A549 (cell line): ENCODE measurements at regions not wholly inside any gene's neighbourhood (a gene's known extent, or its start where the extent isn't known, plus 50 kb on each side); places are given as distances from the start of the nearest gene placed in this dataset.

Experiments
- CTCF ChIP-seq: fragments of >200 bp; sonication (Bioruptor Twin); formaldehyde crosslinking; IDR thresholded peaks from 3 replicates; pipeline ENCODE4 v1.5.1; 2016
- MAFK ChIP-seq: fragments of 450-650 bp; IDR thresholded peaks from 2 replicates; pipeline ENCODE4 v1.6.1; 2014; ENCODE audit not compliant: partially characterized antibody
- NR3C1 ChIP-seq: fragments of >200 bp; sonication (Bioruptor Twin); formaldehyde crosslinking; IDR thresholded peaks from 3 replicates; pipeline ENCODE4 v1.6.1; 2017
- POLR2A ChIP-seq: IDR thresholded peaks from 2 replicates; pipeline ENCODE4 v1.6.1; 2012; ENCODE audit warnings: mild to moderate bottlenecking, low read length
- ZC3H11A ChIP-seq: fragments of 450-650 bp; IDR thresholded peaks from 2 replicates; pipeline ENCODE4 v1.6.1; 2014; ENCODE audit warnings: antibody characterized with exemption, mild to moderate bottlenecking

- TF ChIP-seq ZC3H11A (no peak), NR3C1 (no peak), POLR2A (no peak), MAFK (no peak), CTCF (no peak)
These were observed 201.3 kb downstream of the POU4F1 start for GRCh38 chr13:78401873-78402707.
